Stomach (tissue), 8 donors: ENCODE measurements at regions not wholly inside any gene's neighbourhood (a gene's known extent, or its start where the extent isn't known, plus 50 kb on each side); places are given as distances from the start of the nearest gene placed in this dataset.

ENCODE experiments used
- DNase-seq, 2 donors: peaks; one replicate each; pipeline versions ENCODE4 v3.0.0 to v3.0.0-alpha.2; 2013 to 2019
- H3K27ac ChIP-seq, 5 donors: fragments of 200-600 bp in 4 of 5; sonication (generic) in 4 of 5; one replicate each; pipeline ENCODE4 v1.5.1; 2013 to 2019; ENCODE audit warnings: mild to moderate bottlenecking in 1 of 5, moderate library complexity in 1 of 5
- H3K27me3 ChIP-seq, 3 donors: fragments of 200-600 bp; sonication (generic); one replicate each; pipeline ENCODE4 v1.5.1; 2017 to 2019; ENCODE audit warnings: mixed run types in 1 of 3
- H3K36me3 ChIP-seq, 4 donors: fragments of 200-600 bp; sonication (generic); 1 replicate in 3 of 4; 2 replicates in 1 of 4; pipeline ENCODE4 v1.5.1; 2016 to 2019
- H3K4me1 ChIP-seq, 4 donors: fragments of 200-600 bp; sonication (generic); one replicate each; pipeline ENCODE4 v1.5.1; 2016 to 2019
- H3K4me3 ChIP-seq, 4 donors: fragments of 200-600 bp; sonication (generic) in 3 of 4; one replicate each; pipeline ENCODE4 v1.5.1; 2016 to 2019; ENCODE audit warnings: mild to moderate bottlenecking in 1 of 4
- H3K9me3 ChIP-seq, 4 donors: fragments of 200-600 bp; sonication (generic); one replicate each; pipeline ENCODE4 v1.5.1; 2016 to 2019
- EP300 ChIP-seq: sonication (generic); formaldehyde crosslinking; IDR thresholded peaks from one replicate; pipeline ENCODE4 v1.6.1; 2017; ENCODE audit warnings: antibody characterized with exemption
- POLR2A ChIP-seq, 4 donors: fragments of 450-650 bp; IDR thresholded peaks; one replicate each; pipeline ENCODE4 v1.6.1; 2016; ENCODE audit warnings: antibody characterized with exemption in 4 of 4, control low read depth in 2 of 4, mild to moderate bottlenecking in 1 of 4, moderate library complexity in 1 of 4
- POLR2AphosphoS5 ChIP-seq, 3 donors: sonication (generic); formaldehyde crosslinking; IDR thresholded peaks; one replicate each; pipeline ENCODE4 v1.6.1; 2016; ENCODE audit warnings: antibody characterized with exemption in 3 of 3
- WGBS, 5 donors: extraction: QIAGEN DNeasy Blood & Tissue Kit in 3 of 5; methylation state at CpG; one replicate each; pipeline versions ENCODE4 v1.1.5 to v1.1.7; 2013 to 2018; 5-methylcytosine and 5-hydroxymethylcytosine counted together
- intact Hi-C: fragments of 100-400 bp; cut with DNase I; formaldehyde crosslinking; loops from one replicate; pipeline ENCODE4 v1.15.1; 2023; ENCODE audit warnings: low total_unique reads
- TF ChIP-seq, protein P1 (sequence below), 7 experiments: fragments of 450-650 bp in 4 of 7; fragments of 200-600 bp in 3 of 7; sonication (generic) in 3 of 7; IDR thresholded peaks; one replicate each; pipeline ENCODE4 v1.5.1; 2016 to 2019; ENCODE audit warnings: antibody characterized with exemption in 7 of 7, control low read depth in 2 of 7, mild to moderate bottlenecking in 1 of 7
- donor health status: healthy with polysubstance abuse.
- donor health status: Bipolar disorder and iron deficiency.
- donor health status: healthy.

DNA sequence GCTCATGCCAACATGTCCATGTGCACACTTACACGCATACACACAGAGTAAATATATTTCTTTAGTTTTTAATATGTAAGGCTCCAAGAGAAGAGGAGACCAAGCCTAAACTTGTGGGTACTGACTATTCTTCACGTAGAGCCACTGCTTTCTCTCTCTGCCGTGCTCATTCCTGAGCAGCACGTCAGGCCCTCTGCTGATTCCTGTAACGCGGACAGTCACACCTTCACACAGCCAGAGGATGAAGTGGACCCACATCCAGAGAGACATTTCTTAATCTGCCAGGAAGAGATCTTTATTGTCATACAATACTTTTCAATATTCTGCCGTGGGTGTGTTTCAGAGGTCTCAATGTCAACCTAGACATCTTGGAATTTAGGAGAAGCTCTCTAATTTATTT is 560.7 kb downstream of the STK39 start:
- TF ChIP-seq POLR2AphosphoS5 (IDR thresholded peaks at IDR 0.05) (no peak), EP300 (no peak), POLR2A (IDR thresholded peaks at IDR 0.05) (no peak)
- TF ChIP-seq, protein P1, sequence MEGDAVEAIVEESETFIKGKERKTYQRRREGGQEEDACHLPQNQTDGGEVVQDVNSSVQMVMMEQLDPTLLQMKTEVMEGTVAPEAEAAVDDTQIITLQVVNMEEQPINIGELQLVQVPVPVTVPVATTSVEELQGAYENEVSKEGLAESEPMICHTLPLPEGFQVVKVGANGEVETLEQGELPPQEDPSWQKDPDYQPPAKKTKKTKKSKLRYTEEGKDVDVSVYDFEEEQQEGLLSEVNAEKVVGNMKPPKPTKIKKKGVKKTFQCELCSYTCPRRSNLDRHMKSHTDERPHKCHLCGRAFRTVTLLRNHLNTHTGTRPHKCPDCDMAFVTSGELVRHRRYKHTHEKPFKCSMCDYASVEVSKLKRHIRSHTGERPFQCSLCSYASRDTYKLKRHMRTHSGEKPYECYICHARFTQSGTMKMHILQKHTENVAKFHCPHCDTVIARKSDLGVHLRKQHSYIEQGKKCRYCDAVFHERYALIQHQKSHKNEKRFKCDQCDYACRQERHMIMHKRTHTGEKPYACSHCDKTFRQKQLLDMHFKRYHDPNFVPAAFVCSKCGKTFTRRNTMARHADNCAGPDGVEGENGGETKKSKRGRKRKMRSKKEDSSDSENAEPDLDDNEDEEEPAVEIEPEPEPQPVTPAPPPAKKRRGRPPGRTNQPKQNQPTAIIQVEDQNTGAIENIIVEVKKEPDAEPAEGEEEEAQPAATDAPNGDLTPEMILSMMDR (IDR thresholded peaks at IDR 0.05): no peak
- Histone ChIP-seq H3K27ac (no peak overlapping the region), H3K9me3 (no peaks in the 10 kb centered on the region), H3K36me3 (no peaks in the 10 kb centered on the region), H3K4me3 (no peak overlapping the region), H3K27me3 (no peaks in the 10 kb centered on the region), H3K4me1 (no peaks in the 10 kb centered on the region)
- intact Hi-C loops: no loop called here
- no peak for DNase-seq
- WGBS, 5 donors: 68 to 83% (median 80%) methylated on average over 7 of the region's 7 CpGs

DNA sequence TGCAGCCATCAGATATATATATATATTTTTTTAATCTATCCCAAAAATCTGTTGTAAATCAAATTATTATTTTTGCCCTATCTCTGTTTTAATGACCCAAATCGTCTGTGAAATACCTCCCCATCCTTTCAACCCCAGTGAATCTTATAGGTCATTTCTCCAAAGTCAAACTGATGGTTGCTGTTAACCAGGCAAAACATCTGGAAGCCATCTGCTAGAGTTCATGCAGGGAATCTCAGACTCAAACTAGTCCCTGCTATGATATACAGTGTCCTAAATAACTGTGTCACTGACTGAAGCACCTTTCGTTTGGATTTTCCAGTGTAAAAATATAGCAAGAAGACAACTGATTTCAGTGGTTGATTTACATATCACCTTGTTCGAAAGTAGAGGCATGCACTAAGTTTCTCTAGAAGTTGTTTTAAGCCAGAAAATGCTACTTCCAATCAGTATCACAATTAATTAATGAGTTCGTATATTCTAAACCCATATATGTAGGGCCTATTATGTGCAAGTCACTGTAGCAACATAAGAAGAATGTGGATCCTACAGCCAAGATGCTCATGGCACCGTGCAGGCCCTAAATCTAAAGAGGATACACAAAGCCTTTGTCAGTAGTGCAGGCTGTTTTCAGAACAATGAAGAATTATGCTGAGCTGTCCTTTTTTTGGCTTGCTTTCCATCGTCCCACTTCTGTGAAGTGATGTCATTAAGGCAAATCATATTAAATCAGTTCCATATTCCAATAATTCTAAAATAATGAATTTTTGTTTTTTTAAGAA is 566.0 kb downstream of the STK39 start:
- no peaks in the 10 kb centered on the region for H3K4me1 ChIP-seq
- intact Hi-C loops: no loop called here
- DNase-seq: peak in 1 of 2 donors; percentile 8
- no peak overlapping the region for H3K4me3 ChIP-seq
- 64 to 81% (median 75%) methylated on average over 6 of the region's 6 CpGs for WGBS, 5 donors
- no peaks in the 10 kb centered on the region for H3K36me3 ChIP-seq
- H3K9me3 ChIP-seq: no peaks in the 10 kb centered on the region
- no peak overlapping the region for H3K27ac ChIP-seq
- H3K27me3 ChIP-seq: no peaks in the 10 kb centered on the region
- TF ChIP-seq EP300: no peak
- no peak for TF ChIP-seq POLR2A (IDR thresholded peaks at IDR 0.05)
- no peak for TF ChIP-seq POLR2AphosphoS5 (IDR thresholded peaks at IDR 0.05)
- TF ChIP-seq, protein P1 (IDR thresholded peaks at IDR 0.05): no peak

DNA sequence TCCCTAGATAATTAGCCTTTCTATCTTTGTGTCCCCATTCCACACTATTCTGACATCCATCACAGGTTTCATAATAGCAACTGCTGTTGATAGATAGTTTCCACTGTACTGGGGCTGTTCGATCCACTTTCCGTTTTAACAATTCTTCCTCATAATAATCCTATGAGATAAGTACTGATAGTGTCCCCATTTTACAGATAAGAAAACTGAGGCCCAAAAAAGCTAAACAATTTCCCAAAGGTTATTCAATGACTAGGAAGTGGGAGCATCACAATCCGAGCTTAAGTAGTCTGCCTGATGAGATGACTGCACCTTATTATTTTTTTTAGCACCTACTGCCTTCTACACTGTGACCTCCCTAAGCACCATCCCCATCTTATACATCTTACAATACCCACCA is 569.2 kb downstream of the STK39 start:
- WGBS, 5 donors: 88 to 93% (median 91%) methylated on average over 3 of the region's 3 CpGs
- intact Hi-C loops: no loop called here

DNA sequence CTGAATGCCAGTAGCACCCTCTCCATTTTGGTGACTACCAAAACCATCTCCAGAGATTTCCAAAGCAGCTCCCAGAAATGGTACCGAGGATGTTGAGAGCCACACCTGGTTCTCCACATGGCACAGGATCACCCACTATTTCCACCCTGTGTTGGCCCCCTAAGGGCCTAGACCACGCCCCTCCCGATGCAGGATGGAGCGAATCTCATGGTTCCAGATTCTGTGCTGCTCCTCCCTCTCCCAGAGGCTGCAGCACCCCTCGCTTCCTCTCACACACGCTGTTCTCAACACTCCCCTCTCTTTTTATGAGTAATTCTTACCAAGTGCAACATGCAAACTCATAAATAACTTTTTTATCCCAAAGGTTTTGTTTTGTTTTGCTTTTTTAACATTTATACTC is 571.5 kb downstream of the STK39 start:
- no peaks in the 10 kb centered on the region for H3K36me3 ChIP-seq
- no peaks in the 10 kb centered on the region for H3K27me3 ChIP-seq
- 66 to 83% (median 76%) methylated on average over 6 of the region's 6 CpGs for WGBS, 5 donors
- TF ChIP-seq, protein P1 (IDR thresholded peaks at IDR 0.05): no peak
- no peak for TF ChIP-seq POLR2A (IDR thresholded peaks at IDR 0.05)
- TF ChIP-seq EP300: no peak
- TF ChIP-seq POLR2AphosphoS5 (IDR thresholded peaks at IDR 0.05): no peak
- H3K9me3 ChIP-seq: peaks cover 2 to 5% (median 4%) of the 10 kb centered on the region in 4 donors
- H3K4me1 ChIP-seq: no peaks in the 10 kb centered on the region
- no peak overlapping the region for H3K27ac ChIP-seq
- no peak overlapping the region for H3K4me3 ChIP-seq
- no peak for DNase-seq
- intact Hi-C loops: no loop called here

More for the DNA sequence above, 569.2 kb downstream of the STK39 start:
- Histone ChIP-seq H3K4me3 (no peak overlapping the region), H3K9me3 (no peaks in the 10 kb centered on the region), H3K36me3 (no peaks in the 10 kb centered on the region), H3K27ac (no peak overlapping the region), H3K4me1 (no peaks in the 10 kb centered on the region), H3K27me3 (no peaks in the 10 kb centered on the region)
- no peak for DNase-seq
- TF ChIP-seq POLR2A (IDR thresholded peaks at IDR 0.05): no peak
- no peak for TF ChIP-seq EP300
- TF ChIP-seq, protein P1 (IDR thresholded peaks at IDR 0.05): no peak
- TF ChIP-seq POLR2AphosphoS5 (IDR thresholded peaks at IDR 0.05): no peak
